ENCODE measurements at regions not wholly inside any gene's neighbourhood (a gene's known extent, or its start where the extent isn't known, plus 50 kb on each side); places are given as distances from the start of the nearest gene placed in this dataset.
A peak's percentile ranks its signal among the peaks of the same experiment; 100 is the strongest.

DNA sequence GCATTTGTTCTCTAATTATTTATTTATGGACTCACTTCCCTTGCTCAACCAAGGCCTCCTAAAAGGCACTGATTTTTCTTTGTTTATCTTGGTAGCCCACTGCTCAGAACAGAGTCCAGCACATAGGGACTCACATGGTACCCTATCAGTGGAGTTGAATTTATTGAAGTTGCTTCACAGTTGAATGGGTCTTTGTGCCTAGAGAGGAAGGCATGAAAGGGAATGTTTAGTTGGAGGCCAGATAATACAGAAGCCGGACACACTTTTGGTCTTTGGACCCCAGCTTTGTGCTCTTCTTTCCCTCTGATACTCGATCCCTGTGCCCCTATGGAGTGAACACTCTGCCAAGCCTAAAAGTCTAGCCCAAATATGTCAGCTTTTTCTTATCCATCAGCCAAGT is 429.0 kb downstream of the PRDM2 start:
- POLR2A ChIA-PET (ENCODE audit: low non-redundant PET) = no interaction called here
- DNase-seq (ENCODE audit: low spot score) = no peak
- Histone ChIP-seq H3K36me3 (ENCODE audit: insufficient read depth, low read length, poor library complexity, severe bottlenecking) (no peaks in the 10 kb centered on the region), H3K27ac (ENCODE audit: low read depth, low read length, poor library complexity, severe bottlenecking) (no peak overlapping the region), H3K27me3 (replicated peaks; ENCODE audit: insufficient read depth, low read depth, low read length, poor library complexity) (no peaks in the 10 kb centered on the region), H3K4me3 (ENCODE audit: low read depth, low read length, poor library complexity, severe bottlenecking) (no peak overlapping the region), H3K9me3 (ENCODE audit: low read depth, low read length, poor library complexity, severe bottlenecking) (no peaks in the 10 kb centered on the region), H3K4me1 (ENCODE audit: insufficient read depth, low read length, poor library complexity, severe bottlenecking) (no peaks in the 10 kb centered on the region)
- intact Hi-C loops (cut with micrococcal nuclease; ENCODE audit: unreplicated experiment) = no loop called here
- CTCF ChIA-PET = no interaction called here
- BruUV-seq (replicated peaks) = no TSS peak
- TF ChIP-seq, protein P1, sequence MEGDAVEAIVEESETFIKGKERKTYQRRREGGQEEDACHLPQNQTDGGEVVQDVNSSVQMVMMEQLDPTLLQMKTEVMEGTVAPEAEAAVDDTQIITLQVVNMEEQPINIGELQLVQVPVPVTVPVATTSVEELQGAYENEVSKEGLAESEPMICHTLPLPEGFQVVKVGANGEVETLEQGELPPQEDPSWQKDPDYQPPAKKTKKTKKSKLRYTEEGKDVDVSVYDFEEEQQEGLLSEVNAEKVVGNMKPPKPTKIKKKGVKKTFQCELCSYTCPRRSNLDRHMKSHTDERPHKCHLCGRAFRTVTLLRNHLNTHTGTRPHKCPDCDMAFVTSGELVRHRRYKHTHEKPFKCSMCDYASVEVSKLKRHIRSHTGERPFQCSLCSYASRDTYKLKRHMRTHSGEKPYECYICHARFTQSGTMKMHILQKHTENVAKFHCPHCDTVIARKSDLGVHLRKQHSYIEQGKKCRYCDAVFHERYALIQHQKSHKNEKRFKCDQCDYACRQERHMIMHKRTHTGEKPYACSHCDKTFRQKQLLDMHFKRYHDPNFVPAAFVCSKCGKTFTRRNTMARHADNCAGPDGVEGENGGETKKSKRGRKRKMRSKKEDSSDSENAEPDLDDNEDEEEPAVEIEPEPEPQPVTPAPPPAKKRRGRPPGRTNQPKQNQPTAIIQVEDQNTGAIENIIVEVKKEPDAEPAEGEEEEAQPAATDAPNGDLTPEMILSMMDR (conservative IDR thresholded peaks at IDR 0.05; ENCODE audit: low read depth, low read length) = no peak
- no peak for TF ChIP-seq EZH2 (IDR thresholded peaks at IDR 0.05; ENCODE audit: borderline replicate concordance, low read depth, low read length, poor library complexity, severe bottlenecking)

DNA sequence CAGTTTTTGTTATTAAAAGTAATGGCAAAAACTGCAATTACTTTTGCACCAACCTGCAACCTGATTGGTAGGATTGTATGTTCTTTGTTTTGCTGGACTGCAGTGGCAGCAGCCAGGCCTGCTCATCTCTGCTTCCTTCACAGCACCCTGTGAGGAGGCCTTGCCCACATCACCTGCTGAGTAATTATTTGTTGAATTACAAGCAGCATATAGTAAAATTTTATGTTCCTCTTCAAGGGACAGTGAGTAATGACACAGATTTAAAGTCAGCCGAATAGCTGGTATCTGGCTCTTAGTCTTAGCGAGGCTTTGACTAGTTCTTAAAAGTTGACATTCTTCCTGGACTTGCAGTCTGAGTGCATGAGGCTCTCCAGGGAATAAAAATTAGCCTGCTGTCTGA is 435.1 kb downstream of the PRDM2 start:
- Histone ChIP-seq H3K27ac (ENCODE audit: low read depth, low read length, poor library complexity, severe bottlenecking) (no peak overlapping the region), H3K9me3 (ENCODE audit: low read depth, low read length, poor library complexity, severe bottlenecking) (no peaks in the 10 kb centered on the region), H3K4me3 (ENCODE audit: low read depth, low read length, poor library complexity, severe bottlenecking) (no peak overlapping the region), H3K4me1 (ENCODE audit: insufficient read depth, low read length, poor library complexity, severe bottlenecking) (no peaks in the 10 kb centered on the region), H3K36me3 (ENCODE audit: insufficient read depth, low read length, poor library complexity, severe bottlenecking) (no peaks in the 10 kb centered on the region), H3K27me3 (replicated peaks; ENCODE audit: insufficient read depth, low read depth, low read length, poor library complexity) (no peaks in the 10 kb centered on the region)
- ChIA-PET POLR2A (ENCODE audit: low non-redundant PET) (no interaction called here), CTCF (no interaction called here)
- intact Hi-C loops (cut with micrococcal nuclease; ENCODE audit: unreplicated experiment) = no loop called here
- DNase-seq (ENCODE audit: low spot score) = peak; percentile 18
- TF ChIP-seq, protein P1 (conservative IDR thresholded peaks at IDR 0.05; ENCODE audit: low read depth, low read length) = no peak
- TF ChIP-seq EZH2 (IDR thresholded peaks at IDR 0.05; ENCODE audit: borderline replicate concordance, low read depth, low read length, poor library complexity, severe bottlenecking) = no peak
- BruUV-seq (replicated peaks) = no TSS peak

DNA sequence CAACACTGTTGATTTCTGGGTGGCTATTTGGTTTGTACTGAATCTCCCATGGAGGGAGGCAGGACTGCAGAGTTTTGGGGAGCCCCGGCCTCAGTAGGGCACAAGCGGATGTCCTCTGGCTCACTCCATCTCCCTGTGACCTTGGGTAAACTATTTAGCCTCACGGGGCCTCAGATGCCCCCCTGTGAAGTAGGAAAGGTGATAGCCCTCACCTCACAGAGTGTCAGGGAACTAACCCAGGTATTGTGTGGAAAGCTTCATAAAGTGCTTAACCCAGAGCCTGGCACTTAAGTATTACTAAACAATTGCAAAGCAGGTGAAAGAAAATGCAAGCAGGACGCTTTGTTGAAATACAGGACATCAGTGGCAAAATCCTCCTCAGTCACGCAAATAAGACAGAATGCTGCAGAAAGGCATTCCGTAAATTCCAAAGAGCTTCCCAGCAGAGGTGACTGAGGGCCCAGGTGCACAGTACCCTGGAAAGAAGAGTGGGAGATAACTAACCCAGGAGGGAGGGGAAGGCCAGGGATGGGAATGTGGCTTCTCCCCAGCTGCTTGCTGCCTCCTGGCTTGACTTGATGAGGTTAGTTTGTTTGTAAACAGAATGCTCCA is 436.3 kb downstream of the PRDM2 start:
- no peak overlapping the region for H3K27ac ChIP-seq (ENCODE audit: low read depth, low read length, poor library complexity, severe bottlenecking)
- CTCF ChIA-PET = no interaction called here
- H3K4me1 ChIP-seq (ENCODE audit: insufficient read depth, low read length, poor library complexity, severe bottlenecking) = no peaks in the 10 kb centered on the region
- no TSS peak for BruUV-seq (replicated peaks)
- TF ChIP-seq, protein P1 (conservative IDR thresholded peaks at IDR 0.05; ENCODE audit: low read depth, low read length) = no peak
- TF ChIP-seq EZH2 (IDR thresholded peaks at IDR 0.05; ENCODE audit: borderline replicate concordance, low read depth, low read length, poor library complexity, severe bottlenecking) = no peak
- intact Hi-C loops (cut with micrococcal nuclease; ENCODE audit: unreplicated experiment) = no loop called here
- no peaks in the 10 kb centered on the region for H3K27me3 ChIP-seq (replicated peaks; ENCODE audit: insufficient read depth, low read depth, low read length, poor library complexity)
- POLR2A ChIA-PET (ENCODE audit: low non-redundant PET) = no interaction called here
- H3K9me3 ChIP-seq (ENCODE audit: low read depth, low read length, poor library complexity, severe bottlenecking) = no peaks in the 10 kb centered on the region
- DNase-seq (ENCODE audit: low spot score) = no peak
- H3K4me3 ChIP-seq (ENCODE audit: low read depth, low read length, poor library complexity, severe bottlenecking) = no peak overlapping the region
- H3K36me3 ChIP-seq (ENCODE audit: insufficient read depth, low read length, poor library complexity, severe bottlenecking) = no peaks in the 10 kb centered on the region

Measured in A673 (cell line).